GM21390 (cell line): ENCODE measurements at regions not wholly inside any gene's neighbourhood (a gene's known extent, or its start where the extent isn't known, plus 50 kb on each side); places are given as distances from the start of the nearest gene placed in this dataset.

Experiments used
- ATAC-seq: cut with Tn5 transposase; IDR thresholded peaks from one replicate; pipeline ENCODE4 v1.9.1; 2021; ENCODE audit not compliant: unreplicated experiment

DNA sequence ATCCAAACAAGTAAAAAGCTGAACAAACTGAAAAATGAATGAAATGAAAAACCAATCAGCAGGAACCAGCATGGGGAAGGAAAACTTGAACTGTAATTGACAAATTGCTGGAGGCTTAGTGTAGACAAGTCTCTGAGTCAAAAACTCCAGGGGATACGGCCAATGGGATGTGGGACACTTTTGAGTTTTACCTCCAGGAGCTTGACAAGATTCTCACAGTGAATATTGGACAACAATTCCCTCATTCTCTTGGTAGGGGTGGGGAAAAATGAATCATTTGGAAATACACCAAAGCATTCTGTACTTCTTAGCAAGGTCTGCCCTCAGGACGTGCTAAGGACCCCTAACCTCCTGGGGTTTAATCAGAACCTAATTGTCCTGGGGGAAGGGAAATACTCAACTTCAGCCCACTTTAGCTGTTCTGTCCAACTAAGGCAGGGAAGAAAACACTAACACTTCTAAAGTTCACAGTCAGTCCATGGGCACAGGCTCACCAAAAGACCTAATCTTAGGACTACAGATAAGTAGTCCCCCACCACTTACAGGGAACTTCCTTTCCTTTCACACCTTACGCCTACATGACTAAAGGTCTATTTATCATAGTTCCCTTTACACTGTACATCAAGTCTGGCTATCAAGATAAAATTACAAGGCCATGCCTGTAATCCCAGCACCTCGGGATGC is 60.7 kb upstream of the CDC42BPA start:
- no peak for ATAC-seq

DNA sequence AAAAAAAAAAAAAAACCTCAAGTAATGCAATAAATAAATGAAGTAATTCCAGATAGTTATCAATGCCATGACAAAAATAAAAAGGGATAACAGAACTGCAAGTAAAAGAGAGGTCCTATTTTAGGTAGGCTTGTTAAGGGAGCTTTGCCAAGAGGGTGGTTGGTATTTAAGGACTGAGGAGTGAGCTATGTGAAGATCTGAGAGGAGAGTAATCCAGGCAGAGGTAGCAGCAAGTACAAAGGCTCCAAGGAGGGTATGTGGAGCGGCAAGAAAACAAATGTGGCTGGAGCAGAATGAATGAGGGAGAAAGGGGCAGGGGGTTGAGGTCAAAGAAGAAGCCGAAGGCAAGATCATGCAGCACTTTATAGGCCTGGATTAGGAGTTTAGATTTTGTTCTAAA is 59.9 kb upstream of the CDC42BPA start:
- no peak for ATAC-seq

DNA sequence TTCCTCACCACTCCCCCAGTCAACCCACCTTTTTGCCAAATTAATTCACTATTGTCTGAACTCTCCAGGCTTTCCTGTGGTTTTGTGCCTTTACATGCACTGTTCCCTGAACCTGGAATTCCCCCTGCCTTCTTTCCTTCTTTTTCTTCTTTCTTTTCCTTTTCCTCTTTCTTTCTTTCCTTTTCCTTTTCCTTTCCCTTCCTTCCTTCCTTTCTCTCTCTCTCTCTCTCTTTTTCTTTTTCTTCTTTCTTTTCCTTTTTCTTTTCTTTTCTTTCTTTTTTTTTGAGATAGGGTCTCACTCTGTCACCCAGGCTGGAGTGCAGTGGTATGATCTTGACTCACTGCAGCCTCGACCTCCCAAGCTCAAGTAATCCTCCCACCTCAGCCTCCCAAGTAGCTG is 56.6 kb upstream of the CDC42BPA start:
- no peak for ATAC-seq

DNA sequence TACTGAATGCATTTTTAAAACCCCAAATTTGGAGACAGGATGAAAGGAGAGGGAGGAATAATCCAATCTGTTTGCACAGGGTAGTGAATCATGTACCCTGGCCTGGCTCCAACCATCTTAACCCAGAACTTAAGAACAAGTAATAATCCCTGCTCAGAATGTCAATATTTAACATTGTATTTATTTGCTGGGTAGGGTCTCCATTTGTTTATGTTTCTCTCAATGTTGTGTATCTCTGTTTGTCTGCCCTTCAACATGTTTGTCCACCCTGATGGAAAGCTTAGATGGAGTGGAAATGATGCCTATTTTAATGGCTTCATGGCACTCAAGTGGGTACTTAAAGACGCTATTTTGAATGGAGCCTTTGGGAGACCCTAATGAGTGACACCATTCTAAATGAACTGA is 54.4 kb upstream of the CDC42BPA start:
- ATAC-seq: no peak

DNA sequence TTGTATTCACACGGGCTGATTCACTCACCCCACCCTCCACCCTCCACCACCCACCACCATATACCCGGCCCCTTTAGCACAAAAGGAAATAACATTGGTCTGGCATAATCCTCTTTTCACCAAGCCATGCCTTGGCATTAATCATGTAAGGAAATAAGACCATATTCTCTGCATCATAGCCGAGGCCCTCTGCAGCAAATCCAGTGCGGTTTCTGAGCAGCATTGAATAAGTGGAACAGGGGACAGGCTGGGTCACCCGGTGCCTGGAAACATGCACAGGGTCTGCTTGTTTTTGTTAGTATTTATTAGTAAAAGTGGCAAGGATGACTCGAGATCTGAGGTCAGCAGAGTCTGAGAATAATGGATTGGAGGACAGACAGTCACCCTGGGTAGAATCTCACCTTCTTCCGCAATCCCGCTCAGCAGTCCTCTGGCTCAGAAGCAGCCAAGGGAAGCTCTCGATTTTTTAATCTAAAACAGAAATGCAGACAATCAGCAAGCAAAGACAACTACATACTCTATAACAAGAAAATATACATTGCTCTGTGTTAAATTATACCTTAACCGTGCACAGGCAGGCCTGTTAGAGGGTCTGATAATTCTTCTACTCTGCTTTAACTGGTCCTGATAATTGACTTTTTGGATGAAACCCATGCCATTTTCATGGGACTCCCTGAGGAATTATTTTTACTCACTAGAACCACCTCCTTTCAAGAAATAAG is 52.4 kb upstream of the CDC42BPA start:
- no peak for ATAC-seq

DNA sequence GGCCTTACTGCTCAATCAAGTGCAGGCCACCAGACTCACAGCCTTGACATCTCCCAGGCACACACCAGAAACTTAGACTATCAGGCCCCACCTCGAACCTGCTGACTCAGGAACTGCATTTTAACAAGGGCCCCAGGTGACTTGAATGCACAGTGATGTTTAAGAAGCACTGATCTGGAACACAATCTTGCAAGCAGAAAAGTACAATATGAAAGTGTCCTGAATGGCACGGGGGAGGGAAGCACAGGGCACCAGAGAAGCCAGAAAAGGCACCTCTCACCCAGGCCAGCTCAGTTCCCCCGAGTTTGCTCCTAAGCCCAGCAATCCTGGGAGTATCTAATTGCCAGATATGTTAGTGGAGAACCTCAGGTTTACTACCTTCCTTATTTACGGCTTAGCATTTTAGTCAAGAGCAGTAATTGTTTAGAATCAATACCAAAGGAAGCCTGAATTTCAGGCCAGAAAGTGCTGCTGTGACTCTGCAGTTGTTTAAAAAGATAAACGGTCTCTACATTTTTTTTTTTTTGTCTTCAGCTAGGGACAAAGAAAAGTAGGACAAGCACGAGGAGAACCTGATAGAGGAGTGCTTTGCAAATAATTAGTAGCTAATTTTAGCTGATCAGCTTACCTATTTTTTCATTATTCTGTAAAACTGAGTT is 50.9 kb upstream of the CDC42BPA start:
- ATAC-seq: no peak
